Thyroid gland (tissue), 4 donors: ENCODE measurements at regions not wholly inside any gene's neighbourhood (a gene's known extent, or its start where the extent isn't known, plus 50 kb on each side); places are given as distances from the start of the nearest gene placed in this dataset.

ENCODE experiments used
- POLR2A ChIP-seq, 2 donors: fragments of 450-650 bp; IDR thresholded peaks; one replicate each; pipeline ENCODE4 v1.6.1; 2017; ENCODE audit warnings: antibody characterized with exemption in 2 of 2, mild to moderate bottlenecking in 2 of 2, moderate library complexity in 1 of 2
- TF ChIP-seq, protein P1 (sequence below), 6 experiments: fragments of 200-600 bp in 3 of 6; fragments of 450-650 bp in 3 of 6; sonication (generic) in 3 of 6; IDR thresholded peaks; one replicate each; pipeline ENCODE4 v1.5.1; 2016 to 2019; ENCODE audit warnings: antibody characterized with exemption in 6 of 6, mild to moderate bottlenecking in 2 of 6, inconsistent platforms in 1 of 6, moderate library complexity in 1 of 6

DNA sequence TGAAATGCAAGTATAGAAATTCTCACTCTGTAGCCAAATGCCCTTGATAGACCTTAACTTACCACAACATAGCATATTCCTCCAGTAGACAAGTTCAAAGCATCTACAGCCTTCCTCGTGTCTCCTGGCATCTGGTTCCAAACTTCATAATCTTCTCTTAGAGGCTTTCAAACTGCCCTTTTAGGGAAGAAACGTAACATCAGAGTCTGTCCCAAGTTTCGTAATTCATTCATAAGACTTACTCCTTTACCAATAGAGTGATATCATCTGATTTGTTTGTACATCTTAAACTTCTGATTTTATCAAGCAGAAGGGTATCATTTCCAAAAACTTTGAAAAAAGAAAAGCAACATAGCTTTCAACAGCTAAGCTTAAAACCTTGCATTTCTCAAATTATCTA is 137.4 kb downstream of the SPRY2 start:
- no peak for TF ChIP-seq POLR2A (IDR thresholded peaks at IDR 0.05)
- TF ChIP-seq, protein P1, sequence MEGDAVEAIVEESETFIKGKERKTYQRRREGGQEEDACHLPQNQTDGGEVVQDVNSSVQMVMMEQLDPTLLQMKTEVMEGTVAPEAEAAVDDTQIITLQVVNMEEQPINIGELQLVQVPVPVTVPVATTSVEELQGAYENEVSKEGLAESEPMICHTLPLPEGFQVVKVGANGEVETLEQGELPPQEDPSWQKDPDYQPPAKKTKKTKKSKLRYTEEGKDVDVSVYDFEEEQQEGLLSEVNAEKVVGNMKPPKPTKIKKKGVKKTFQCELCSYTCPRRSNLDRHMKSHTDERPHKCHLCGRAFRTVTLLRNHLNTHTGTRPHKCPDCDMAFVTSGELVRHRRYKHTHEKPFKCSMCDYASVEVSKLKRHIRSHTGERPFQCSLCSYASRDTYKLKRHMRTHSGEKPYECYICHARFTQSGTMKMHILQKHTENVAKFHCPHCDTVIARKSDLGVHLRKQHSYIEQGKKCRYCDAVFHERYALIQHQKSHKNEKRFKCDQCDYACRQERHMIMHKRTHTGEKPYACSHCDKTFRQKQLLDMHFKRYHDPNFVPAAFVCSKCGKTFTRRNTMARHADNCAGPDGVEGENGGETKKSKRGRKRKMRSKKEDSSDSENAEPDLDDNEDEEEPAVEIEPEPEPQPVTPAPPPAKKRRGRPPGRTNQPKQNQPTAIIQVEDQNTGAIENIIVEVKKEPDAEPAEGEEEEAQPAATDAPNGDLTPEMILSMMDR (IDR thresholded peaks at IDR 0.05) = no peak
